ENCODE measurements at regions not wholly inside any gene's neighbourhood (a gene's known extent, or its start where the extent isn't known, plus 50 kb on each side); places are given as distances from the start of the nearest gene placed in this dataset.

GRCh38 chr5:5793242-5794117 is 371.0 kb downstream of the ICE1 start:
- H3K9me3 Mint-ChIP-seq, result peaks cover 4% of the 10 kb centered on the region
- ATAC-seq (replicated peaks), result no peak
- H3K4me3 Mint-ChIP-seq, result no peak overlapping the region
- H3K27ac Mint-ChIP-seq, result no peak overlapping the region
- no peaks in the 10 kb centered on the region for H3K4me1 Mint-ChIP-seq
- peaks cover 15% of the 10 kb centered on the region for H3K27me3 Mint-ChIP-seq
- no peaks in the 10 kb centered on the region for H3K36me3 Mint-ChIP-seq (ENCODE audit: low read depth)

- no peak overlapping the region for H3K27ac Mint-ChIP-seq
- no peaks in the 10 kb centered on the region for H3K4me1 Mint-ChIP-seq
- H3K9me3 Mint-ChIP-seq, result peaks cover 7% of the 10 kb centered on the region
- H3K36me3 Mint-ChIP-seq (ENCODE audit: low read depth), result no peaks in the 10 kb centered on the region
- H3K27me3 Mint-ChIP-seq, result peaks cover 15% of the 10 kb centered on the region
- no peak for ATAC-seq (replicated peaks)
- H3K4me3 Mint-ChIP-seq, result no peak overlapping the region
Measured at GRCh38 chr5:5792106-5792505, 369.6 kb downstream of the ICE1 start.

DNA sequence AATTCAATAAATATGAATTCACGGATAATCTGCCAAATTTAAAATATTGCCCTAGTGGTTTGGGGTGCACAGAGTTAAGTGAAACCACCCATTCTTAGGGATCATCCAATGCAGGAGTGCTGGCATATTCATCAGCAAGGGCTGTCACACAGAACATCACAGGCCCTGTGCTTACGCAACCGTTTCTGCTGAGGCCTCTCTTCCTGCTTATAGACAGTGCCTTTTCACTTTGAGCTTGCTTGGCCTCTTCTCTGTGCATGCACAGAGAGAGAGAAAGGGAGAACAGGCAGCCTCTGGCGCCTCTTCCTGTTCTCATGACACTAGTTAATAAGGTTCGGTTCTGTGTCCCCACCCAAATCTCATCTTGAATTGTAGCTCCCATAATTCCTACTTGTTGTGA is 366.3 kb downstream of the ICE1 start:
- peaks cover 15% of the 10 kb centered on the region for H3K27me3 Mint-ChIP-seq
- no peaks in the 10 kb centered on the region for H3K4me1 Mint-ChIP-seq
- H3K4me3 Mint-ChIP-seq, result no peak overlapping the region
- H3K36me3 Mint-ChIP-seq (ENCODE audit: low read depth), result no peaks in the 10 kb centered on the region
- peaks cover 13% of the 10 kb centered on the region for H3K9me3 Mint-ChIP-seq
- ATAC-seq (replicated peaks), result no peak
- no peak overlapping the region for H3K27ac Mint-ChIP-seq

DNA sequence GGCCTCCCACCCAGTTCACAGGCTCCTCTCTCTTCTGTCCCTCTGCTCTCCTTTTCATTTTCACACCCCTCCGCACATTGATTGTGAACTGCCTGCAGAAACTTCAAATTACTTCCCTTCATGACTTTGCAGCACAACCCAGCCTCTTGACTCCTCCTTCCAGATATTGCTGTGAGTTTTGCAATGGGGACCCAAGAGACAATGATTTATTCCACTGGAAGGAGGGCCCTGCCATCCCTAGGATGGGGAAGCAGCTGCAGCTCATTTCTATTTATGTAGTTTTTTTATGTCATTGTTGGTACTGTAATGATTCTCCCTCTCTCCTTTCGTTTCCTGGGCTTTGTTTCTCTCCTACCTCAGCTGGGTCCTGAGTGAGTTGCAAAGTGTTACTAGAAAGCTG is 364.9 kb downstream of the ICE1 start:
- H3K4me3 Mint-ChIP-seq, result no peak overlapping the region

DNA sequence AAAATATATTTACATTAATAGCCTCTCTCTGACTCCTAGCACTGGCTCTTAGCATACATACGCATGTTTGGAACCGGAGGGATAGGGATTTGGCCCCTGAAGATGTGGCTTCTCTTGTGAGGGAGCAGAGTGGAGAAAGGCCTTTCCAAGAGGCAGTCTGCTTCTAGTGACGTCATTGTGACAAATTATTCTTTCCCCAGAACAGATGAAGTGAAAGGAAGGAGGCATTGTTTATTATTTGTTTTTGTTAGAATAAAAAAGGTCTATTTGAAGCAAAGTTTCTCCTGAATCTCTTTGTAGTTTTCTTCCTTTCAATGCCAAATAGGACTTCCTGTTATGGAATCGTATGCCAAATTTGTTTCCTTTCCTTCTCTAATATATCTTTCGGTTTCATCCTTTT is 361.6 kb downstream of the ICE1 start:
- H3K27ac Mint-ChIP-seq, result no peak overlapping the region
- peaks cover 10% of the 10 kb centered on the region for H3K9me3 Mint-ChIP-seq
- ATAC-seq (replicated peaks), result no peak
- no peaks in the 10 kb centered on the region for H3K4me1 Mint-ChIP-seq
- no peaks in the 10 kb centered on the region for H3K36me3 Mint-ChIP-seq (ENCODE audit: low read depth)
- H3K4me3 Mint-ChIP-seq, result no peak overlapping the region
- no peaks in the 10 kb centered on the region for H3K27me3 Mint-ChIP-seq

More for the DNA sequence above, 364.9 kb downstream of the ICE1 start:
- Mint-ChIP-seq H3K4me1 (no peaks in the 10 kb centered on the region), H3K9me3 (peaks cover 12% of the 10 kb centered on the region), H3K27ac (no peak overlapping the region), H3K36me3 (ENCODE audit: low read depth) (no peaks in the 10 kb centered on the region), H3K27me3 (peaks cover 9% of the 10 kb centered on the region)
- no peak for ATAC-seq (replicated peaks)

DNA sequence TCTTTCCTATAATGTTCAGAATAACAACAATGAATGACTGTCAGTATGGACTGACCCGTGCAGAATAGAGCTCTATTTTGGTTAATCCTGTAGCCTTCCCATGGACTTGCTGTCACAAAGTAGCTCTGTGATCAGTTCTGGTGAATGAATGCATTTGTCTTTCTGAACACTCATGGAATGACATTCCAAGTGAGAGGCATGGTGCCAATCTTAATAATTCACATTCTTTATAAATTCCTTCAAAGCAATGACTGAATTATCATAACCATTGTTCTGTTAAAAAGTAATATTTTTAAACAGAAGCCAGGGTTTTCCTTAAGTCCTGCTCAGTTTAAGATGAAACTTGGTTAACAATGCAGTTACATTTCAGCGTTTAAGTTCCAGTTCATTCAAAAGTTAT is 360.5 kb downstream of the ICE1 start:
- ATAC-seq (replicated peaks), result no peak
- no peak overlapping the region for H3K27ac Mint-ChIP-seq
- H3K36me3 Mint-ChIP-seq (ENCODE audit: low read depth), result no peaks in the 10 kb centered on the region
- peaks cover 10% of the 10 kb centered on the region for H3K9me3 Mint-ChIP-seq
- no peak overlapping the region for H3K4me3 Mint-ChIP-seq
- no peaks in the 10 kb centered on the region for H3K4me1 Mint-ChIP-seq
- H3K27me3 Mint-ChIP-seq, result no peaks in the 10 kb centered on the region

DNA sequence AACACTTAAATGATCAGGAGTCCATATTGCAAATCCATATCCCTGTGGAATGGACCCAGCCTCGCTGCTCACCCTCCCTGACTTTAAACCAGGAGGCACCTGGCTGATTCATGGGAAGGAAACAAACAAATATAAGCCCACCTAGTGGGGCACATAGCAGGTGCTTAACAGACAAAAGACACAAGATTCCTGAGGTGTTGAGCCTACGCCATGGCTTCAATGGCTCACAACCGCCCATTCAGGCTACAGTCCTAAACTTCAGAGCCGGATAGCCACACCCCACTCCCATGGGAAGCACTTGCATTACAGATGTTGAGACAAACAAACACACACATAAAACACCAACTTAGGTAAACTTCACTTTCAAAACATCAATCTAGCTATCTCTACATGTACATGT is 359.9 kb downstream of the ICE1 start:
- H3K27ac Mint-ChIP-seq, result no peak overlapping the region
- ATAC-seq (replicated peaks), result no peak
- H3K36me3 Mint-ChIP-seq (ENCODE audit: low read depth), result no peaks in the 10 kb centered on the region
- no peaks in the 10 kb centered on the region for H3K27me3 Mint-ChIP-seq
- H3K4me3 Mint-ChIP-seq, result no peak overlapping the region
- peaks cover 9% of the 10 kb centered on the region for H3K9me3 Mint-ChIP-seq
- H3K4me1 Mint-ChIP-seq, result no peaks in the 10 kb centered on the region

- Mint-ChIP-seq H3K9me3 (peaks cover 1% of the 10 kb centered on the region), H3K4me3 (no peak overlapping the region), H3K36me3 (ENCODE audit: low read depth) (no peaks in the 10 kb centered on the region), H3K27ac (no peak overlapping the region), H3K27me3 (no peaks in the 10 kb centered on the region), H3K4me1 (no peaks in the 10 kb centered on the region)
- no peak for ATAC-seq (replicated peaks)
Measured at GRCh38 chr5:5781335-5781734, 358.9 kb downstream of the ICE1 start.

DNA sequence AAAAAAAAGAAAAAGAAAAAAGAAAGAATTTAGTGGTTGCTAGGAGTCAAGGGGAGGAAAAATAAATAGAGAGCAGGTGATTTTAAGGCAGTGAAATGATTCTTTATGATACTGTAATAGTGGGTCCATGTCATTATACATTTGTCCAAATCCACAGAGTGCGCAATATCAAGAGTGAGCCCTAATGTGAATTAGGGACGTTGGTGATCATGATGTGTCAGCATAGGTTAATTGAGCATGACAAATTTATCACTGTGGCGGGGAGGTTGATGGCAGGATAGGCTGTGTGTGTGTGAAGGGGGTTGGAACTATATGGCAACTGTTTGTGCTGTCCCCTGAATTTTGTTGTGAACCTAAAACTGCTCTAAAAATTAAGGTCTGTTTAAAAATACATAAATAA is 357.8 kb downstream of the ICE1 start:
- no peak for ATAC-seq (replicated peaks)
- Mint-ChIP-seq H3K27me3 (peaks cover 8% of the 10 kb centered on the region), H3K36me3 (ENCODE audit: low read depth) (no peaks in the 10 kb centered on the region), H3K27ac (no peak overlapping the region), H3K9me3 (peaks cover 3% of the 10 kb centered on the region), H3K4me3 (no peak overlapping the region), H3K4me1 (no peaks in the 10 kb centered on the region)

- Mint-ChIP-seq H3K27me3 (peaks cover 11% of the 10 kb centered on the region), H3K4me1 (no peaks in the 10 kb centered on the region), H3K4me3 (no peak overlapping the region), H3K27ac (no peak overlapping the region), H3K36me3 (ENCODE audit: low read depth) (no peaks in the 10 kb centered on the region), H3K9me3 (peaks cover 3% of the 10 kb centered on the region)
- no peak for ATAC-seq (replicated peaks)
Measured at GRCh38 chr5:5777013-5777412, 354.5 kb downstream of the ICE1 start.

DNA sequence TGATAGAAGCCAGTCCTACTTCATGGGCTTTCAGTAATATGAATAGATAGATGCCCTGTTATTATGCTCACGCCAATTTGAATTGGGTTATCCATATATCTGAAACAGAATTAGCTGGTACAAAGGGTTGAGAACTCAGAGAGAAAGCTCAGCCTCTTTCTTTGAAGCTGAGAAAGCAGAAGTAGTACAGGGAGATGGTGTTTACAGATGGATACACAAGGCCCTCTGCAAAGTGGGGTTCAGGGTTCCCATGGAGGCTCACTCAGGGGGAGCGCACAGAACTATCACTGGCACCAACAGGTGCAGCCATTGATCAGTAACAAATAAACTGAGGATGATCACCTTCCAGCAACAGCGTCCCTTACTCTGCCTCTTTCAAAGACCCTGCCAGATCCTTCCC is 349.7 kb downstream of the ICE1 start:
- H3K27ac Mint-ChIP-seq, result no peak overlapping the region
- H3K4me3 Mint-ChIP-seq, result no peak overlapping the region
- H3K9me3 Mint-ChIP-seq, result peaks cover 3% of the 10 kb centered on the region
- ATAC-seq (replicated peaks), result no peak
- H3K4me1 Mint-ChIP-seq, result no peaks in the 10 kb centered on the region
- peaks cover 11% of the 10 kb centered on the region for H3K27me3 Mint-ChIP-seq
- H3K36me3 Mint-ChIP-seq (ENCODE audit: low read depth), result no peaks in the 10 kb centered on the region

DNA sequence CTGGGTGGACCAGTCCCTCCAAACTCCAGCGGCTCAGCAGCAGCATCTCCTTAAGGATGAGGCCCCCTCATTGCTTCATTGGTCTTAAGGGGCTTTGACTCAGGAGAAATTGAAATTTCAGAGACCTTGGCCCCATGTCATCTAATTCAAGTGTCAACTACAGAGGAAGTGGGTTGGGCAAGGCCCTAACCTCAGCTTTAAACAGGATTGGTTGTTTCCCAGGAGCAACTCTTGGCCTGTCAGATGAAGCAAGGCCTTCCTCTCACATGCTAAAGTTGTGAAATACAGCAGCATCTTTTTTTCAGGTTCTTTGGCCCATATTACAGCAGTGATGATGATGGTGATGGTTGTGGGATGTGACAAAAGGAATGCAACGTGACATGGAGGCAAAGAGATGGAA is 348.3 kb downstream of the ICE1 start:
- H3K36me3 Mint-ChIP-seq (ENCODE audit: low read depth), result no peaks in the 10 kb centered on the region
- no peaks in the 10 kb centered on the region for H3K4me1 Mint-ChIP-seq
- no peak overlapping the region for H3K27ac Mint-ChIP-seq
- H3K9me3 Mint-ChIP-seq, result no peaks in the 10 kb centered on the region
- peaks cover 14% of the 10 kb centered on the region for H3K27me3 Mint-ChIP-seq
- ATAC-seq (replicated peaks), result no peak
- no peak overlapping the region for H3K4me3 Mint-ChIP-seq

- ATAC-seq (replicated peaks), result no peak
- Mint-ChIP-seq H3K36me3 (ENCODE audit: low read depth) (no peaks in the 10 kb centered on the region), H3K9me3 (no peaks in the 10 kb centered on the region), H3K4me1 (no peaks in the 10 kb centered on the region), H3K4me3 (no peak overlapping the region), H3K27ac (no peak overlapping the region), H3K27me3 (peaks cover 15% of the 10 kb centered on the region)
Measured at GRCh38 chr5:5767286-5767928, 344.9 kb downstream of the ICE1 start.

DNA sequence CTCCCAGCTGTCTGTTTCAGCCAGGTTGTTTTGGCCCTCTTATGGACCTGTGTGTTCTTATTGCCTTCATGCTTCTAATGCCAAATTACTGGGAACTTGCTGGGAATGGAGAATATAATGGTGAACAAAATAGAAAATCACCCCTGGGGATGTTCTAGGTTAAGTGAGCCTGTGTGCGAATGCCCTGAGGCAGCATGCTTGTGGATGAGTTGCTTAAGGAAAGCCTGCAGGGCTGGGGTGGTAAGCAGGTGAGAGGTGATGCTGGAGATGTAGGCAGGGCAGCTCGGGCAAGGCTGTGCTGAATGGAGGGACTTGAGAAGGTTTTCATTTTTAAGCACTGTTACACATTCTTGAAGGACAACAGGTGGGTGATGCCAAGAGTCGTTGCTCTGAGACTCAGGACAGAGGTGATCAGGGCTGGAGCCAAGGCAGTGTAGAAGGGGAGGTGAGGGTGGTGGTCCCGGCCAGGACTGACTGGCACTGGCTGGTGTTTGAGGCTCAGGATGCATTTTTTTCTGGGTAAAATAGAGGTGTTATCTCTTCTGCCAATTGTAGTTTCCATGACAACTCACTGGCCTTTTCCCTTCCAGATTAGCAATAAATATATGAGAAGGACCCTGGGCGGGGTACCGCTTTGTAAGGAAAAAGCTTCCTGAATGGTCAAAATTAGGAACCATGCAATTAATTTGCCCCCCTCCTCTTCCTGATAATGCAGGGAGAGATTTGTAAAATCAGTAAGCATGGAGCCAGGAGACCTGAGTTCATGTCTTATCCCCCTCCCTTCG is 342.8 kb downstream of the ICE1 start:
- peaks cover 15% of the 10 kb centered on the region for H3K27me3 Mint-ChIP-seq
- no peaks in the 10 kb centered on the region for H3K9me3 Mint-ChIP-seq
- no peaks in the 10 kb centered on the region for H3K36me3 Mint-ChIP-seq (ENCODE audit: low read depth)
- H3K27ac Mint-ChIP-seq, result no peak overlapping the region
- no peaks in the 10 kb centered on the region for H3K4me1 Mint-ChIP-seq
- no peak overlapping the region for H3K4me3 Mint-ChIP-seq
- ATAC-seq (replicated peaks), result no peak

DNA sequence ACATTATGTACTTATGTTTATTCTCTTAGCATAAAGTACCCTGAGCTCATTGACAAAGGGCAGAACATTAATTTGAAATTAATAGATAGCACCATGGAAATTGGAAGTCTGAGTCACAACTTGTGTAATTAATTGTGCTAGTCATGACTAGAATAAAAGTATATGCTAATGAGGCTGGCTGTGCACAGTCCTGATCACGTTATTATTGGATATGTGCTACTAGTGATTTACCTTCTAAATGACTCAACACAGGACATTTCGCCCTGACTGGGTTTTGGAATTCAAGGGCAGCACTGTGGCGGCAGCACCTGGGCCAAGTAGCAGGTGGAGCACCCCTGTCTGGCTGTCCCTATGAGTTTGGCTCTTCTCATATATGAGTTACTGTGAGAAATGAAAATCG is 341.8 kb downstream of the ICE1 start:
- no peak overlapping the region for H3K4me3 Mint-ChIP-seq
- H3K27me3 Mint-ChIP-seq, result peaks cover 15% of the 10 kb centered on the region
- H3K9me3 Mint-ChIP-seq, result no peaks in the 10 kb centered on the region
- no peak overlapping the region for H3K27ac Mint-ChIP-seq
- ATAC-seq (replicated peaks), result no peak
- no peaks in the 10 kb centered on the region for H3K4me1 Mint-ChIP-seq
- no peaks in the 10 kb centered on the region for H3K36me3 Mint-ChIP-seq (ENCODE audit: low read depth)
